ENCODE measurements at regions not wholly inside any gene's neighbourhood (a gene's known extent, or its start where the extent isn't known, plus 50 kb on each side); places are given as distances from the start of the nearest gene placed in this dataset.

DNA sequence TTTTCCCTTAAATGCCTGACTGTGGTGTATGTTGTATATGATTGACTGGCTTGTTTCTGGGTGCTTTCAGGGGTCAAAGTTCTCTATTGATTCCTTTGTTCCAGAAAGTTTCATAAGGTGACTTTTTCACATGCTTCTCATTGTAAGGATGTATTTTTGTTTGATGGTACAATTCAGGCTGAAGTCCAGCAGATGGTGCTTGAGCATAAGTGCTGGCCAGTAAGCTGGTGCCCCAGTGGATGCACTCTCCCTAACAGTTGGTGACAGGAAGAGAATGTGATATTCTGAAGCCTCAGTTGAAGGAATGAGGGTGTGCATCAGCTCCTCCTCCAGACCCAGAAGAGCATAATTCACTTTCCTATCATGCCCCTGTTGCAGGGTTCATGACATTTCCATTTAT, 1941.6 kb upstream of the PRR20A start:
- Histone ChIP-seq H3K36me3 (ENCODE audit: control insufficient read depth, insufficient read depth, low read length) (no peaks in the 10 kb centered on the region), H3K4me3 (replicated peaks; ENCODE audit: low read depth, low read length) (no peak overlapping the region), H3K27me3 (replicated peaks; ENCODE audit: control insufficient read depth, insufficient read depth, low read length) (no peaks in the 10 kb centered on the region)
- no peak for TF ChIP-seq CTCF (IDR thresholded peaks at IDR 0.05; ENCODE audit: insufficient read depth, low read length, poor library complexity, severe bottlenecking)
- no peak for DNase-seq (ENCODE audit: extremely low read depth, insufficient read length)

GRCh38 chr13:55214841-55215345, 1925.8 kb upstream of the PRR20A start:
- DNase-seq (ENCODE audit: extremely low read depth, insufficient read length): no peak
- no peaks in the 10 kb centered on the region for H3K36me3 ChIP-seq (ENCODE audit: control insufficient read depth, insufficient read depth, low read length)
- no peak for TF ChIP-seq CTCF (IDR thresholded peaks at IDR 0.05; ENCODE audit: insufficient read depth, low read length, poor library complexity, severe bottlenecking)
- no peaks in the 10 kb centered on the region for H3K27me3 ChIP-seq (replicated peaks; ENCODE audit: control insufficient read depth, insufficient read depth, low read length)
- H3K4me3 ChIP-seq (replicated peaks; ENCODE audit: low read depth, low read length): no peak overlapping the region

DNA sequence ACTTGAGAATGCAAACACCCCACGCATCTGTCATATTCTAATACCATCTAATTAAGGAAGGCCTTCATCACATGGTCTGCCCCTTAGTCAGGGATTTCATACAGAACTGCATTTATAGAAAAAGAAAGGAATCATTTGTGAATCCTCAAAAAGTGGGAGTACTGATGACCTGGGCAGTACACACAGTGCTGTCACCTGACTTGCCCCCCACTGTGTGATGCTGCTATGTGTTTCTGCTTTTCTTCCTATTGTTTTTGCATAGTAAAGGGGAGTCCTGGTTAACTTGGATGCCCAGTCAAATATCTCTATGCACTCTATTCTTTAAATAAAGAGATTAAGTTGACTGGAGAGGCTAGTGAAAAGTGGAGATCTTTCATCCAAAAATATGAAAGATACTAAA, 1921.2 kb upstream of the PRR20A start:
- Histone ChIP-seq H3K27me3 (replicated peaks; ENCODE audit: control insufficient read depth, insufficient read depth, low read length) (no peaks in the 10 kb centered on the region), H3K4me3 (replicated peaks; ENCODE audit: low read depth, low read length) (no peak overlapping the region), H3K36me3 (ENCODE audit: control insufficient read depth, insufficient read depth, low read length) (no peaks in the 10 kb centered on the region)
- TF ChIP-seq CTCF (IDR thresholded peaks at IDR 0.05; ENCODE audit: insufficient read depth, low read length, poor library complexity, severe bottlenecking): no peak
- DNase-seq (ENCODE audit: extremely low read depth, insufficient read length): no peak

DNA sequence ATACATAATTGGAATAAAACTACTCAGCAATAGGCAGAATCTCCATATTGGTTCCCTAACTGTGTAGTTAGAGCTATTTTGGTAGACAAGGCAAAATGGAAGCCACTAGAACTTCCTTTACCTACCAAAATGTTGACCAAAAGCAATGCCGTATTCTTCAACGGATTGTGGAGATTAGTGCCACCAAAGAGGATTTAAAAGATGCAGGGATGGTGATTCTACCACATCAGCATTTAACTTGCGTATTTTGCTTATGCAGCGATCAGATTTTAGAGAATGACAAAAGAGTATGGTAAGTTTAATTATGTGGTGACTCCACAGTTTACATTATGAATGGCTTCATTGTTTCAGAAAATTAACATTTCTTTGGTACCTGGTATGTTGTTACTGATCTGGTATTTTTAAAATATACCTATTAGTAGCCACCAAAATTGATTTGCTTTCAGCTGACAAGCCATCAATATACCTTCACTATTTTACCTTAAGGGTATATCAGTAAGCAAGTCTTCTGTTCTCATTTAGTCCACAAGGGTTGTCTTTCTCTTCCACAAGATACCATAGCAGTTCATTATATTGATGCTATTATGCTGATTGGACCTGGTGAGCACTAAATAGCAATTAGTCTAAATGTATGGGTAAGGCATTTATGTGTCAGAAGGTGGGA, 1910.7 kb upstream of the PRR20A start:
- Histone ChIP-seq H3K27me3 (replicated peaks; ENCODE audit: control insufficient read depth, insufficient read depth, low read length) (no peaks in the 10 kb centered on the region), H3K36me3 (ENCODE audit: control insufficient read depth, insufficient read depth, low read length) (no peaks in the 10 kb centered on the region), H3K4me3 (replicated peaks; ENCODE audit: low read depth, low read length) (no peak overlapping the region)
- TF ChIP-seq CTCF (IDR thresholded peaks at IDR 0.05; ENCODE audit: insufficient read depth, low read length, poor library complexity, severe bottlenecking): no peak
- no peak for DNase-seq (ENCODE audit: extremely low read depth, insufficient read length)

DNA sequence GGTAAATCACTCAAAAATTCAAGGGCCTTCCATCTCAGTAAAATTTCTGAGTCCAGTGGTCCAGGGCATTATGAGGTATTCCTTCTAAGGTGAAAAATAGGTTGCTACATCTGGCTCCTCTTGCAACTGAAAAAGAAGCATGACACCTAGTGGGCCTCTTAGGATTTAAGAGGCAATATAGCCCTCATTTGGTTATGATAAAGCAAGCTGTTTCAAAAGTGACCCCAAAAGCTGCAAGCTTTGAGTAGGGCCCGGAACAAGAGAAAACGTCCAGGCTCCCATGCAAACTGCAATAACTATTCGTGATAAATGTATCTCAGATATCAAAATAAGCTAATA, 1910.2 kb upstream of the PRR20A start:
- Histone ChIP-seq H3K27me3 (replicated peaks; ENCODE audit: control insufficient read depth, insufficient read depth, low read length) (no peaks in the 10 kb centered on the region), H3K36me3 (ENCODE audit: control insufficient read depth, insufficient read depth, low read length) (no peaks in the 10 kb centered on the region), H3K4me3 (replicated peaks; ENCODE audit: low read depth, low read length) (no peak overlapping the region)
- no peak for TF ChIP-seq CTCF (IDR thresholded peaks at IDR 0.05; ENCODE audit: insufficient read depth, low read length, poor library complexity, severe bottlenecking)
- no peak for DNase-seq (ENCODE audit: extremely low read depth, insufficient read length)

GRCh38 chr13:55234311-55234710, 1906.4 kb upstream of the PRR20A start:
- no peak for TF ChIP-seq CTCF (IDR thresholded peaks at IDR 0.05; ENCODE audit: insufficient read depth, low read length, poor library complexity, severe bottlenecking)
- no peaks in the 10 kb centered on the region for H3K27me3 ChIP-seq (replicated peaks; ENCODE audit: control insufficient read depth, insufficient read depth, low read length)
- no peak for DNase-seq (ENCODE audit: extremely low read depth, insufficient read length)
- no peak overlapping the region for H3K4me3 ChIP-seq (replicated peaks; ENCODE audit: low read depth, low read length)
- H3K36me3 ChIP-seq (ENCODE audit: control insufficient read depth, insufficient read depth, low read length): no peaks in the 10 kb centered on the region

Data from GM06990 (cell line).